ENCODE measurements at regions not wholly inside any gene's neighbourhood (a gene's known extent, or its start where the extent isn't known, plus 50 kb on each side); places are given as distances from the start of the nearest gene placed in this dataset.

- TF ChIP-seq CTCF (conservative IDR thresholded peaks at IDR 0.05; ENCODE audit: low read depth, low read length) (no peak), EZH2 (IDR thresholded peaks at IDR 0.05; ENCODE audit: borderline replicate concordance, low read depth, low read length, poor library complexity, severe bottlenecking) (no peak)
Measured at GRCh38 chr17:15886221-15886620, 58.7 kb upstream of the ADORA2B start.
